KMS-11 (cell line): ENCODE measurements at regions not wholly inside any gene's neighbourhood (a gene's known extent, or its start where the extent isn't known, plus 50 kb on each side); places are given as distances from the start of the nearest gene placed in this dataset.

Experiments used
- H2AFZ ChIP-seq: fragments of 200-600 bp; sonication (generic); 2 replicates; pipeline ENCODE4 v1.6.1; 2016; ENCODE audit warnings: antibody characterized with exemption, mixed run types, low read depth
- H3K27ac ChIP-seq: fragments of 200-600 bp; sonication (generic); 2 replicates; pipeline ENCODE4 v1.6.1; 2016; ENCODE audit warnings: mild to moderate bottlenecking, mixed run types
- H3K27me3 ChIP-seq: fragments of 200-600 bp; sonication (generic); 2 replicates; pipeline ENCODE4 v1.6.1; 2017; ENCODE audit warnings: mild to moderate bottlenecking, low read depth, mixed run types, moderate library complexity; ENCODE audit not compliant: insufficient read depth
- H3K36me3 ChIP-seq: fragments of 200-600 bp; sonication (generic); 2 replicates; pipeline ENCODE4 v1.6.1; 2017; ENCODE audit warnings: mild to moderate bottlenecking, mixed run types; ENCODE audit not compliant: insufficient read depth
- H3K4me1 ChIP-seq: fragments of 200-600 bp; sonication (generic); 2 replicates; pipeline ENCODE4 v1.6.1; 2016; ENCODE audit warnings: mild to moderate bottlenecking, low read depth, mixed run types; ENCODE audit not compliant: poor library complexity, severe bottlenecking
- H3K4me2 ChIP-seq: fragments of 200-600 bp; sonication (generic); 2 replicates; pipeline ENCODE4 v1.7.0; 2016; ENCODE audit warnings: mild to moderate bottlenecking, mixed run types
- H3K4me3 ChIP-seq: fragments of 200-600 bp; sonication (generic); IDR thresholded peaks from 2 replicates; pipeline ENCODE4 v1.6.1; 2017; ENCODE audit warnings: low read depth, low read length, mixed read lengths; ENCODE audit not compliant: insufficient read depth
- H3K79me2 ChIP-seq: fragments of 200-600 bp; sonication (generic); 2 replicates; pipeline ENCODE4 v1.6.1; 2016; ENCODE audit warnings: low read depth, mixed run types; ENCODE audit not compliant: insufficient read depth
- H3K9ac ChIP-seq: fragments of 200-600 bp; sonication (generic); 2 replicates; pipeline ENCODE4 v1.6.1; 2016; ENCODE audit warnings: mild to moderate bottlenecking, mixed run types
- H4K20me1 ChIP-seq: fragments of 200-600 bp; sonication (generic); 2 replicates; pipeline ENCODE4 v1.6.1; 2016; ENCODE audit warnings: mild to moderate bottlenecking, mixed run types; ENCODE audit not compliant: insufficient read depth
- TF ChIP-seq, protein P1 (sequence below): fragments of 200-600 bp; sonication (generic); conservative IDR thresholded peaks from 2 replicates; pipeline ENCODE4 v1.6.1; 2017; ENCODE audit warnings: low read depth, mild to moderate bottlenecking, antibody characterized with exemption, low read length, moderate library complexity, mixed read lengths

DNA sequence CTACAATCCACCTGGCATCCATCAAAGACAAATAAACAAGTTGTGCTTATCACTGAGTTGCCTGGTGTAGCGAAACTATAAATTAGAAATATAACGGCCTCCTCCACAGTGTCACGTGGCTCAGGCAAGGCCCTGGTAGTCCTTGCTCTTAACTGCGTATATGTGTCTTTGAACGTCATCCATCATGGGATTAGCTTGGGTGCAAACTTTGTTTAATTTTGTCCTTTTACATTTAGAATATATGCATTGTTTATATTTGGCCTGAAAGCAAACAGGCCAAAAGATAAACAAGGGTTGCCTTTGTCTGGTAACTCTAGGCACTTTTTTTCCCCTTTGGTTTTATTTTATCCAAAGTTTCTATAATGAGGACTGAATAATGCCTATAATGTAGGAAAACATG lies 184.9 kb downstream of the KIT start:
- Histone ChIP-seq H3K4me3 (no peak overlapping the region), H3K36me3 (no peaks in the 10 kb centered on the region), H3K27ac (no peak overlapping the region), H3K27me3 (no peaks in the 10 kb centered on the region), H3K4me1 (peaks cover 7% of the 10 kb centered on the region), H2AFZ (no peak overlapping the region), H3K9ac (no peak overlapping the region), H3K79me2 (no peaks in the 10 kb centered on the region), H3K4me2 (no peak overlapping the region), H4K20me1 (no peaks in the 10 kb centered on the region)
- TF ChIP-seq, protein P1, sequence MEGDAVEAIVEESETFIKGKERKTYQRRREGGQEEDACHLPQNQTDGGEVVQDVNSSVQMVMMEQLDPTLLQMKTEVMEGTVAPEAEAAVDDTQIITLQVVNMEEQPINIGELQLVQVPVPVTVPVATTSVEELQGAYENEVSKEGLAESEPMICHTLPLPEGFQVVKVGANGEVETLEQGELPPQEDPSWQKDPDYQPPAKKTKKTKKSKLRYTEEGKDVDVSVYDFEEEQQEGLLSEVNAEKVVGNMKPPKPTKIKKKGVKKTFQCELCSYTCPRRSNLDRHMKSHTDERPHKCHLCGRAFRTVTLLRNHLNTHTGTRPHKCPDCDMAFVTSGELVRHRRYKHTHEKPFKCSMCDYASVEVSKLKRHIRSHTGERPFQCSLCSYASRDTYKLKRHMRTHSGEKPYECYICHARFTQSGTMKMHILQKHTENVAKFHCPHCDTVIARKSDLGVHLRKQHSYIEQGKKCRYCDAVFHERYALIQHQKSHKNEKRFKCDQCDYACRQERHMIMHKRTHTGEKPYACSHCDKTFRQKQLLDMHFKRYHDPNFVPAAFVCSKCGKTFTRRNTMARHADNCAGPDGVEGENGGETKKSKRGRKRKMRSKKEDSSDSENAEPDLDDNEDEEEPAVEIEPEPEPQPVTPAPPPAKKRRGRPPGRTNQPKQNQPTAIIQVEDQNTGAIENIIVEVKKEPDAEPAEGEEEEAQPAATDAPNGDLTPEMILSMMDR, result no peak

DNA sequence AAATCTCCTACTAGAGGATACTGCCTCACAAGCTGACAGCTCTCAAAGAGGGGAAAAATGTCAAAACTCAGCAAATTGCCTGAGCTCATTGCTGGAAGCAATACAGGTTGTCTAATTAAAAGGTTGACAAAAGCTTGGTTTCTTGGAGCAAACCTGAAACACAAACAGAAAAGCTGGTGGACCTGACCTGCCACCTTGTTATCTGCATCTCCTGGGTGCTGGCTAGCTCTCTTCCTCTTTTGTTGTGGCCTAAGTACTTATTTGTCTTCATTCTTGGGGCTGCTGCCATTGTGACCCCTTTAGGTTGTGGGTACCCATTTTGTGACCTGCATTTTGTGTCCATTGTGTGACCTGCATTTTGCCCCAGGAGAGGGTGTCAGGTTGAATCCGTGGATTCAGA lies 184.5 kb downstream of the KIT start:
- H2AFZ ChIP-seq, result no peak overlapping the region
- H3K79me2 ChIP-seq, result no peaks in the 10 kb centered on the region
- H3K4me3 ChIP-seq, result no peak overlapping the region
- H3K4me1 ChIP-seq, result peaks cover 7% of the 10 kb centered on the region
- TF ChIP-seq, protein P1, result no peak
- no peaks in the 10 kb centered on the region for H3K27me3 ChIP-seq
- no peaks in the 10 kb centered on the region for H3K36me3 ChIP-seq
- H3K9ac ChIP-seq, result no peak overlapping the region
- no peak overlapping the region for H3K4me2 ChIP-seq
- H4K20me1 ChIP-seq, result no peaks in the 10 kb centered on the region
- H3K27ac ChIP-seq, result no peak overlapping the region

DNA sequence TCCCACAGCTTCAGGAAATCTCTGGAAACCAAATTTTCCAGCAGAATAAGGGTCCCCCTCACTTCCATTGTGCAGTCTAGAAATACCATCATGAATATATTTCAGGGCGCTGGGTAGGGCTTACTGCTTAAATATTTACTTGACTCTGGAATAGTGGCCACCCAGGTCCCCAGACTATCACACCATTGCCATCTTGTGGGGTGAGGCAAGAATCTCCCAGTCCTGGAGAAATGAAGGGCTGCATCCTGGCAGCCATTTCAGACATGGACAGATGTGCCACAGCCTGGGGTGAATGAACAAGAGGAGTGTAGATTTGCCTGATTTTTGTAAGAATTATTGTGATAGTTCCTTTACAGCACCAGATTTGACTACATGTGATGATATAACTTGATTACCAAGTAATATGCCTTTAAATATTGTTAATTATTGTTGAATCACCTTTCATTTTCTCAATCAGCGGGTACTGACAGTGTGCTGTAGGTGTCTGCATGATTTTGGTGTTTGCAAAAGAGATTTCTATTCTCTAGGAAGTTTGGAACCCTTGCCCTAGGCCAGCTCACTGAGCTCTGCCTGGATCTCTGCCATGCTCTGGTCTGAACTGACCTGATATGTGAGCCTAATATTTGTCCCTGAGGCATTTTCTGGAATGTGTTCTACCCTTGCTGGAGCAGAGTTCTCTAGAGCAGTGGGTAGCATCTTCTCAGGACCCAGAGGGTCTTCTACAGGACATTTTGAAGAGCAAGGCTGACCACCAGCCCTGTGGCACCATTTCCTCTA lies 183.4 kb downstream of the KIT start:
- Histone ChIP-seq H3K4me3 (no peak overlapping the region), H3K27me3 (no peaks in the 10 kb centered on the region), H3K79me2 (no peaks in the 10 kb centered on the region), H2AFZ (no peak overlapping the region), H3K27ac (no peak overlapping the region), H3K4me1 (peaks cover 7% of the 10 kb centered on the region), H3K4me2 (no peak overlapping the region), H4K20me1 (no peaks in the 10 kb centered on the region), H3K36me3 (no peaks in the 10 kb centered on the region), H3K9ac (no peak overlapping the region)
- TF ChIP-seq, protein P1, result no peak

DNA sequence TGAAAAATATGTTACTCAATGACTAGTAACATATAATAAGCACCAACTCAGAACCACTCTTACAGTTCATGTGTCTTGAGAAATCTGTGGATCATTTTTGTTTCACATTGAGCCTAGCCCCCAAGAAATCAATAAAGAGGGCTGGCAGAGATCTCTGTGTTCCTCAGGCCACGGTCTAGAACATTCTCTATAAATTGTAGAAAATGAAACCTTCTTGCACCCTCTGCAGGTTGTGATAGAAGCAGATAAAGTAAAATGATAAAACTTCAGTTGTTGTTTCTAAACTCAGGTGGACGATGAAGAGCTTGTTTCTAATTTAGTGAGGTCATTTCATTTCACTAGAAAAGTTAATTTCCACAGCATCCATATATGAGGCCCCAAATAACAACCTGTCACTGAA lies 182.7 kb downstream of the KIT start:
- TF ChIP-seq, protein P1, result no peak
- Histone ChIP-seq H4K20me1 (no peaks in the 10 kb centered on the region), H3K79me2 (no peaks in the 10 kb centered on the region), H2AFZ (no peak overlapping the region), H3K9ac (no peak overlapping the region), H3K4me1 (peaks cover 7% of the 10 kb centered on the region), H3K27ac (no peak overlapping the region), H3K36me3 (no peaks in the 10 kb centered on the region), H3K4me3 (no peak overlapping the region), H3K27me3 (no peaks in the 10 kb centered on the region), H3K4me2 (no peak overlapping the region)
